Lung (tissue), 11 donors: ENCODE measurements at regions not wholly inside any gene's neighbourhood (a gene's known extent, or its start where the extent isn't known, plus 50 kb on each side); places are given as distances from the start of the nearest gene placed in this dataset.
"Not testable (repeated sequence)": the region's sequence is repeated elsewhere in the genome, so short reads cannot be mapped to it uniquely, and the experiment has no call there.

Experiments
- ATAC-seq: fragments of 200-7000 bp; cut with Tn5 transposase; one replicate; pipeline ENCODE4 v1.9.1; 2020; ENCODE audit warnings: moderate number of reproducible peaks; ENCODE audit not compliant: insufficient read depth, low FRiP score
- DNase-seq, 3 donors: peaks; one replicate each; pipeline ENCODE4 v3.0.0-alpha.2; 2013 to 2017
- H3K27ac ChIP-seq, 2 donors: one replicate each; pipeline ENCODE4 v1.5.1; 2013; ENCODE audit warnings: mild to moderate bottlenecking in 2 of 2, moderate library complexity in 2 of 2, control low read depth in 1 of 2, inconsistent platforms in 1 of 2, low read depth in 1 of 2, low read length in 1 of 2
- H3K27me3 ChIP-seq, 3 donors: one replicate each; pipeline ENCODE4 v1.5.1; 2013; ENCODE audit warnings: low read length in 2 of 3; ENCODE audit not compliant: control insufficient read depth in 3 of 3, insufficient read depth in 3 of 3
- H3K36me3 ChIP-seq, 4 donors: one replicate each; pipeline ENCODE4 v1.5.1; 2013; ENCODE audit warnings: low read length in 4 of 4, mild to moderate bottlenecking in 1 of 4, moderate library complexity in 1 of 4; ENCODE audit not compliant: control insufficient read depth in 4 of 4, insufficient read depth in 4 of 4
- H3K4me1 ChIP-seq, 5 donors: one replicate each; pipeline ENCODE4 v1.5.1; 2013; ENCODE audit warnings: low read length in 5 of 5, mild to moderate bottlenecking in 2 of 5, moderate library complexity in 1 of 5; ENCODE audit not compliant: control insufficient read depth in 5 of 5, insufficient read depth in 5 of 5
- H3K4me3 ChIP-seq: one replicate; pipeline ENCODE4 v1.5.1; 2013; ENCODE audit warnings: mild to moderate bottlenecking, control low read depth, moderate library complexity
- H3K9ac ChIP-seq, 2 donors: one replicate each; pipeline ENCODE4 v1.5.1; 2013; ENCODE audit warnings: low read length in 2 of 2, control low read depth in 1 of 2; ENCODE audit not compliant: insufficient read depth in 1 of 2
- H3K9me3 ChIP-seq, 4 donors: one replicate each; pipeline ENCODE4 v1.5.1; 2013; ENCODE audit warnings: low read length in 3 of 4, mild to moderate bottlenecking in 1 of 4, moderate library complexity in 1 of 4; ENCODE audit not compliant: control insufficient read depth in 4 of 4, insufficient read depth in 3 of 4
- WGBS, 2 donors: extraction: QIAGEN DNeasy Blood & Tissue Kit; methylation state at CpG; one replicate each; pipeline ENCODE4 v1.1.7; 2013; 5-methylcytosine and 5-hydroxymethylcytosine counted together
- TF ChIP-seq, protein P1 (sequence below): IDR thresholded peaks from 2 replicates; pipeline ENCODE4 v1.5.1; 2012; ENCODE audit warnings: mild to moderate bottlenecking; ENCODE audit errors: control extremely low read depth, extremely low read depth
- donor health status: control.
- donor health status: control.
- donor health status: Bipolar disorder and iron deficiency.
- donor health status: healthy.
- donor health status: DM: yes; HTN: yes; CAD: no.

GRCh38 chr19:28436320-28436719 lies 776.6 kb downstream of the UQCRFS1 start:
- Histone ChIP-seq H3K4me3 (no peak overlapping the region), H3K27me3 (no peaks in the 10 kb centered on the region), H3K9me3 (no peaks in the 10 kb centered on the region), H3K9ac (no peak overlapping the region), H3K36me3 (no peaks in the 10 kb centered on the region), H3K27ac (no peak overlapping the region), H3K4me1 (no peaks in the 10 kb centered on the region)
- ATAC-seq (no peak), DNase-seq (no peak)
- TF ChIP-seq, protein P1, sequence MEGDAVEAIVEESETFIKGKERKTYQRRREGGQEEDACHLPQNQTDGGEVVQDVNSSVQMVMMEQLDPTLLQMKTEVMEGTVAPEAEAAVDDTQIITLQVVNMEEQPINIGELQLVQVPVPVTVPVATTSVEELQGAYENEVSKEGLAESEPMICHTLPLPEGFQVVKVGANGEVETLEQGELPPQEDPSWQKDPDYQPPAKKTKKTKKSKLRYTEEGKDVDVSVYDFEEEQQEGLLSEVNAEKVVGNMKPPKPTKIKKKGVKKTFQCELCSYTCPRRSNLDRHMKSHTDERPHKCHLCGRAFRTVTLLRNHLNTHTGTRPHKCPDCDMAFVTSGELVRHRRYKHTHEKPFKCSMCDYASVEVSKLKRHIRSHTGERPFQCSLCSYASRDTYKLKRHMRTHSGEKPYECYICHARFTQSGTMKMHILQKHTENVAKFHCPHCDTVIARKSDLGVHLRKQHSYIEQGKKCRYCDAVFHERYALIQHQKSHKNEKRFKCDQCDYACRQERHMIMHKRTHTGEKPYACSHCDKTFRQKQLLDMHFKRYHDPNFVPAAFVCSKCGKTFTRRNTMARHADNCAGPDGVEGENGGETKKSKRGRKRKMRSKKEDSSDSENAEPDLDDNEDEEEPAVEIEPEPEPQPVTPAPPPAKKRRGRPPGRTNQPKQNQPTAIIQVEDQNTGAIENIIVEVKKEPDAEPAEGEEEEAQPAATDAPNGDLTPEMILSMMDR: no peak
- 82 to 95% methylated on average over 4 of the region's 4 CpGs for WGBS, 2 donors

DNA sequence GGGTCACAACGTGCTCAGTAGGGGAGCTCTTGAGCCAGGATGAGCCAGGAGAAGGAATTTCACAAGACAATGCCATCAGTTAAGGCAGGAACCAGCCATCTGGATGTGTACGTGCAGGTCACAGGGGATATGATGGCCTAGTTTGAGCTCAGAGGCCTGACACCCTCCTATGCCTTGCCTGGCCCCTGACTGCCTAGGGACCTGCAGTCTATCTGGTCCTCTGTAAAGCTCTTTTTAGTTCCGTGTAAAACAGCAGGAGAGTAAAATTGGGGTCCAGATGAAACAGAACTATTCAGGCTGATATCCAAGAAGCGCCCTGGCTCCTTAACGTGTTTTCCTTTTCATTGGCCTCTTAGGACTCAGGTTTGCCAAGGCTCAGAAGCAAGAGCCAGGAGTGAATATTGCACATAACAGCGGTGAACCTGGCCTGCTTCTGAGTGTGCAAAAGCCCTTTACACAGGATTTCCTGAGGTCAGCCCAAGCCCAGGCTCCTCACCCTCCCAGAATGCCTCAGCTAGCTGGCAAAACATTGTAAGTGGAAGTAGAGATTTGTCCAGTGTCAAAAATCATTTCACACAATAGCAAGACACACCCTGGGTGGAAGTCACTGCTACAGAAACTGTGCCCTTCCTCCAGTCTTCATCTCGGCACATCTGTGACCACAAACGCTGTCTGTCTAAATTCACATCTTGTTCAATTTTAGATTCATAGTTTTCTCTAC lies 777.2 kb downstream of the UQCRFS1 start:
- WGBS, 2 donors: 47 to 51% methylated on average over 8 of the region's 8 CpGs
- ATAC-seq (no peak), DNase-seq (peak in 1 of 3 donors; percentile 18)
- H3K4me1 ChIP-seq: no peaks in the 10 kb centered on the region
- no peaks in the 10 kb centered on the region for H3K36me3 ChIP-seq
- TF ChIP-seq, protein P1: no peak
- H3K9ac ChIP-seq: no peak overlapping the region
- H3K27me3 ChIP-seq: no peaks in the 10 kb centered on the region
- H3K4me3 ChIP-seq: no peak overlapping the region
- no peak overlapping the region for H3K27ac ChIP-seq
- H3K9me3 ChIP-seq: no peaks in the 10 kb centered on the region

DNA sequence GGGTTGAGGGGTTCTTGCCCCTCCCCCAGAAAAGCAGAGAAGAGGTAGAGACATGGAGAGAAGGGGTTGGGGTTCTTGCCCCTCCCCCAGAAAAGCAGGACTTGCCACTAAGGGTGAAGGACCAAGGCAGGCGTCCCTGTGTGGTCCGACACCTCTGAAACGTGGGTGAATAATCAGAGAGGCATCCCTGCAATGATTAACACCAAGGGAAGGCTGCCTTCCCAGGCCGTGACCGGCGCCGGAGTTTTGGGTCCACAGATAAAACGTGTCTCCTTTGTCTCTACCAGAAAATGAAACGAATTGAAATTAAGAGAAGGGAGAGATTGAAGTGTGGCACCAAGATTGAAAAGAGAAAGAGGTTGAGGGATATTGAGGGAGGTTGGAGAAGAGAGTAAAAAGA lies 778.2 kb downstream of the UQCRFS1 start:
- H3K4me3 ChIP-seq, DNase-seq, H3K9me3 ChIP-seq, H3K9ac ChIP-seq, H3K27me3 ChIP-seq, H3K27ac ChIP-seq, ATAC-seq, H3K4me1 ChIP-seq, H3K36me3 ChIP-seq: not testable (repeated sequence)
- 87 to 93% methylated on average over 9 of the region's 9 CpGs for WGBS, 2 donors

DNA sequence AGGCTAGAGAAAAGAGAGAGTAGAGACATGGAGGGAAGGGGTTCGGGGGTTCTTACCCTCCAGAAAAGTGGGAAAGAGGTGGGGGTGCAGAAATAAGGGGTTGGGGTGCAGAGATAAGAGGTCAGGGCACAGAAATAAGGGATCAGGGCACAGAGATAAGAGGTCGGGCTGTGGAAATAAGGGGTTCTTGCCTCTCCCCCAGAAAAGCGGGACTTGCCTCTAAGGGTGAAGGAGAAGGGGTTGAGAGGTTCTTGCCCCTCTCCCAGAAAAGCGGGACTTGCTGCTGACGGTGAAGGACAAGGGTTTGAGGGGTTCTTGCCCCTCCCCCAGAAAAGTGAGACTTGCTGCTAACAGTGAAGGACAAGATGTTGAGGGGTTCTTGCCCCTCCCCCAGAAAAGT lies 778.6 kb downstream of the UQCRFS1 start:
- DNase-seq, H3K27me3 ChIP-seq, ATAC-seq, H3K4me3 ChIP-seq, H3K36me3 ChIP-seq, H3K9ac ChIP-seq, H3K27ac ChIP-seq, H3K4me1 ChIP-seq, H3K9me3 ChIP-seq: not testable (repeated sequence)
- 91 to 92% methylated on average over 5 of the region's 5 CpGs for WGBS, 2 donors

- not testable (repeated sequence) for H3K36me3 ChIP-seq, H3K27me3 ChIP-seq, H3K4me3 ChIP-seq, H3K9ac ChIP-seq, H3K9me3 ChIP-seq, H3K27ac ChIP-seq, ATAC-seq, H3K4me1 ChIP-seq, DNase-seq
- 90 to 94% methylated on average over 4 of the region's 4 CpGs for WGBS, 2 donors
Observed at GRCh38 chr19:28433166-28433565, 779.8 kb downstream of the UQCRFS1 start.
